PC-3 (cell line): ENCODE measurements at regions not wholly inside any gene's neighbourhood (a gene's known extent, or its start where the extent isn't known, plus 50 kb on each side); places are given as distances from the start of the nearest gene placed in this dataset.

Source experiments
- ATAC-seq: fragments of 200-7000 bp; cut with Tn5 transposase; 2 replicates; pipeline ENCODE4 v1.9.1; 2020; ENCODE audit warnings: mild to moderate bottlenecking, moderate library complexity
- BruUV-seq: library from RNA; stranded (reverse); fragments of 400-500 nt; replicated peaks from 2 replicates; lab custom pipeline; 2021; lab: Mats Ljungman, UMichigan
- CTCF ChIA-PET: fragments of 300-600 bp; sonication (Branson Sonifier 250); formaldehyde crosslinking; loops from one replicate; lab custom pipeline; 2022; ENCODE audit warnings: antibody characterized with exemption; lab: Charles Lee
- POLR2A ChIA-PET: fragments of 300-600 bp; sonication (Branson Sonifier 250); formaldehyde crosslinking; loops from one replicate; lab custom pipeline; 2022; ENCODE audit warnings: antibody characterized with exemption; ENCODE audit not compliant: unreplicated experiment; lab: Charles Lee
- DNase-seq: peaks from one replicate; pipeline ENCODE4 v3.0.0-alpha.2; 2015
- H2AFZ ChIP-seq: fragments of 300-600 bp; sonication (generic); 2 replicates; pipeline ENCODE4 v1.6.0; 2016; ENCODE audit warnings: antibody characterized with exemption, low read length
- H3F3A ChIP-seq: fragments of 300-600 bp; sonication (generic); one replicate; pipeline ENCODE4 v1.6.0; 2017; ENCODE audit warnings: antibody characterized with exemption, low read length, control low read depth, mild to moderate bottlenecking; ENCODE audit not compliant: unreplicated experiment
- H3K27ac ChIP-seq: fragments of 300-600 bp; sonication (generic); 2 replicates; pipeline ENCODE4 v1.5.1; 2016; ENCODE audit warnings: mild to moderate bottlenecking, low read length
- H3K27me3 ChIP-seq: fragments of 300-600 bp; sonication (generic); 2 replicates; pipeline ENCODE4 v1.6.1; 2016; ENCODE audit warnings: low read length, mixed read lengths
- H3K36me3 ChIP-seq: fragments of 300-600 bp; sonication (generic); 2 replicates; pipeline ENCODE4 v1.6.1; 2016; ENCODE audit warnings: low read depth, mixed run types, low read length, mixed read lengths
- H3K4me1 ChIP-seq: fragments of 300-600 bp; sonication (generic); 2 replicates; pipeline ENCODE4 v1.5.1; 2016; ENCODE audit warnings: low read length; ENCODE audit not compliant: insufficient read depth
- H3K4me2 ChIP-seq: fragments of 300-600 bp; sonication (generic); 2 replicates; pipeline ENCODE4 v1.6.0; 2016; ENCODE audit warnings: low read length
- H3K4me3 ChIP-seq: fragments of 300-600 bp; sonication (generic); 2 replicates; pipeline ENCODE4 v1.5.1; 2016; ENCODE audit warnings: mild to moderate bottlenecking, low read length, mixed read lengths
- H3K79me2 ChIP-seq: fragments of 300-600 bp; sonication (generic); 2 replicates; pipeline ENCODE4 v1.6.1; 2017; ENCODE audit warnings: low read length, mixed read lengths
- H3K9ac ChIP-seq: fragments of 300-600 bp; sonication (generic); 2 replicates; pipeline ENCODE4 v1.6.0; 2016; ENCODE audit warnings: mild to moderate bottlenecking, low read length
- H3K9me2 ChIP-seq: fragments of 300-600 bp; sonication (generic); replicated peaks from 2 replicates; pipeline ENCODE4 v1.6.1; 2016; ENCODE audit warnings: mixed run types, low read length, mixed read lengths
- H3K9me3 ChIP-seq: fragments of 300-600 bp; sonication (generic); 2 replicates; pipeline ENCODE4 v1.6.1; 2016; ENCODE audit warnings: low read length, mixed read lengths
- H4K20me1 ChIP-seq: fragments of 300-600 bp; sonication (generic); 2 replicates; pipeline ENCODE4 v1.6.1; 2016; ENCODE audit warnings: low read length, mixed read lengths
- CTCF ChIP-seq: fragments of 300-600 bp; sonication (generic); conservative IDR thresholded peaks from 2 replicates; pipeline ENCODE4 v1.5.1; 2017; ENCODE audit warnings: antibody characterized with exemption, low read depth, mild to moderate bottlenecking, low read length
- EZH2 ChIP-seq: fragments of 300-600 bp; sonication (generic); IDR thresholded peaks from one replicate; pipeline ENCODE4 v1.6.1; 2017; ENCODE audit warnings: antibody characterized with exemption, mild to moderate bottlenecking, low read length; ENCODE audit not compliant: unreplicated experiment
- EZH2phosphoT487 ChIP-seq: fragments of 300-600 bp; sonication (generic); IDR thresholded peaks from 2 replicates; pipeline ENCODE4 v1.6.1; 2018; ENCODE audit warnings: mild to moderate bottlenecking, antibody characterized with exemption, low read length, borderline replicate concordance
- intact Hi-C: fragments of 100-400 bp; cut with micrococcal nuclease; formaldehyde crosslinking; loops from 2 replicates; pipeline ENCODE4 v1.9.0; 2023

- no peaks in the 10 kb centered on the region for H3K9me3 ChIP-seq
- peak; percentile 48 for ATAC-seq
- H3K36me3 ChIP-seq = no peaks in the 10 kb centered on the region
- TF ChIP-seq CTCF (no peak), EZH2 (no peak), EZH2phosphoT487 (no peak)
- H3K9me2 ChIP-seq = no peaks in the 10 kb centered on the region
- H3K27ac ChIP-seq = peak overlapping the region; percentile 72
- peaks cover 44% of the 10 kb centered on the region for H3K4me1 ChIP-seq
- H3K27me3 ChIP-seq = no peaks in the 10 kb centered on the region
- intact Hi-C loops = loop anchor here (1.0 to 2.0 kb wide), 4 partner anchors 30 to 122 kb away; no protein-coding TSS in a partner anchor
- DNase-seq = peak; percentile 75
- H3K79me2 ChIP-seq = no peaks in the 10 kb centered on the region
- H3K4me3 ChIP-seq = peak overlapping the region; percentile 6; the same call in 1 of the 2 replicates
- H2AFZ ChIP-seq = peak overlapping the region; percentile 6; the same call in 1 of the 2 replicates
- H4K20me1 ChIP-seq = no peaks in the 10 kb centered on the region
- ChIA-PET POLR2A (interaction anchor here (0.5 to 0.8 kb wide), 2 partner anchors 27 to 51 kb away, joined by 3 to 4 read pairs; no protein-coding TSS in a partner anchor), CTCF (interaction anchor here (0.6 to 1.4 kb wide), 6 partner anchors 65 to 358 kb away, joined by 3 to 21 read pairs (median 5); no protein-coding TSS in a partner anchor)
- peak overlapping the region; percentile 6; the same call in 1 of the 2 replicates for H3K9ac ChIP-seq
- H3F3A ChIP-seq = peaks cover 6% of the 10 kb centered on the region
- H3K4me2 ChIP-seq = peak overlapping the region; percentile 54
- BruUV-seq = TSS peak; percentile 35
Observed at GRCh38 chr10:52956861-52957260, 184.3 kb upstream of the MBL2 start.

- Histone ChIP-seq H3F3A (peaks cover 6% of the 10 kb centered on the region), H3K9me2 (no peaks in the 10 kb centered on the region), H3K9ac (peak overlapping the region; percentile 6; the same call in 1 of the 2 replicates), H3K27me3 (no peaks in the 10 kb centered on the region), H3K4me1 (peaks cover 44% of the 10 kb centered on the region), H3K9me3 (no peaks in the 10 kb centered on the region), H3K79me2 (no peaks in the 10 kb centered on the region), H2AFZ (peak overlapping the region; percentile 6; the same call in 1 of the 2 replicates), H3K4me2 (peak overlapping the region; percentile 54), H4K20me1 (no peaks in the 10 kb centered on the region), H3K27ac (peak overlapping the region; percentile 72), H3K36me3 (no peaks in the 10 kb centered on the region), H3K4me3 (peak overlapping the region; percentile 6; the same call in 1 of the 2 replicates)
- DNase-seq (peak; percentile 100), ATAC-seq (peak; percentile 86)
- ChIA-PET POLR2A (interaction anchor here (0.5 to 0.8 kb wide), 3 partner anchors 28 to 95 kb away, joined by 3 to 4 read pairs (median 4); no protein-coding TSS in a partner anchor), CTCF (interaction anchor here (0.6 to 1.4 kb wide), 6 partner anchors 65 to 358 kb away, joined by 3 to 21 read pairs (median 5); no protein-coding TSS in a partner anchor)
- TF ChIP-seq EZH2 (no peak), CTCF (no peak)
- BruUV-seq = no TSS peak
- intact Hi-C loops = loop anchor here (1.0 to 2.0 kb wide), 4 partner anchors 30 to 123 kb away; no protein-coding TSS in a partner anchor
Observed at GRCh38 chr10:52956461-52956860, 183.9 kb upstream of the MBL2 start.

- ChIA-PET POLR2A (no interaction called here), CTCF (no interaction called here)
- Histone ChIP-seq H3K9me3 (no peaks in the 10 kb centered on the region), H3K4me2 (no peak overlapping the region), H3K4me3 (no peak overlapping the region), H3F3A (peaks cover 6% of the 10 kb centered on the region), H3K27me3 (no peaks in the 10 kb centered on the region), H3K36me3 (no peaks in the 10 kb centered on the region), H2AFZ (no peak overlapping the region), H3K4me1 (peaks cover 44% of the 10 kb centered on the region), H3K79me2 (no peaks in the 10 kb centered on the region), H3K9me2 (no peaks in the 10 kb centered on the region), H3K27ac (no peak overlapping the region), H4K20me1 (no peaks in the 10 kb centered on the region), H3K9ac (no peak overlapping the region)
- ATAC-seq (no peak), DNase-seq (no peak)
- intact Hi-C loops = loop anchor here (2.0 kb wide), 1 partner anchor 147 kb away; no protein-coding TSS in a partner anchor
- TF ChIP-seq EZH2 (no peak), EZH2phosphoT487 (no peak), CTCF (no peak)
- no TSS peak for BruUV-seq
Observed at GRCh38 chr10:52955337-52955736, 182.8 kb upstream of the MBL2 start.
